ENCODE measurements at regions not wholly inside any gene's neighbourhood (a gene's known extent, or its start where the extent isn't known, plus 50 kb on each side); places are given as distances from the start of the nearest gene placed in this dataset.

GRCh38 chr2:129224022-129224421 is 755.4 kb upstream of the RAB6C start:
- TF ChIP-seq CTCF (conservative IDR thresholded peaks at IDR 0.05; ENCODE audit: low read length), result no peak
- no peak overlapping the region for H3K4me3 ChIP-seq (ENCODE audit: low read length)
- DNase-seq (ENCODE audit: low read depth), result no peak

- TF ChIP-seq CTCF (conservative IDR thresholded peaks at IDR 0.05; ENCODE audit: low read length), result no peak
- H3K4me3 ChIP-seq (ENCODE audit: low read length), result no peak overlapping the region
- no peak for DNase-seq (ENCODE audit: low read depth)
These were observed 755.0 kb upstream of the RAB6C start for GRCh38 chr2:129224486-129224885.

GRCh38 chr2:129229196-129229595 is 750.3 kb upstream of the RAB6C start:
- no peak for DNase-seq (ENCODE audit: low read depth)
- no peak overlapping the region for H3K4me3 ChIP-seq (ENCODE audit: low read length)
- no peak for TF ChIP-seq CTCF (conservative IDR thresholded peaks at IDR 0.05; ENCODE audit: low read length)

GRCh38 chr2:129229830-129230441 is 749.5 kb upstream of the RAB6C start:
- TF ChIP-seq CTCF (conservative IDR thresholded peaks at IDR 0.05; ENCODE audit: low read length), result no peak
- no peak overlapping the region for H3K4me3 ChIP-seq (ENCODE audit: low read length)
- no peak for DNase-seq (ENCODE audit: low read depth)

- DNase-seq (ENCODE audit: low read depth), result no peak
- no peak for TF ChIP-seq CTCF (conservative IDR thresholded peaks at IDR 0.05; ENCODE audit: low read length)
- no peak overlapping the region for H3K4me3 ChIP-seq (ENCODE audit: low read length)
These were observed 747.5 kb upstream of the RAB6C start for GRCh38 chr2:129231924-129232323.

- no peak for TF ChIP-seq CTCF (conservative IDR thresholded peaks at IDR 0.05; ENCODE audit: low read length)
These were observed 746.3 kb upstream of the RAB6C start for GRCh38 chr2:129233166-129233565.

GRCh38 chr2:129233751-129234406 is 745.6 kb upstream of the RAB6C start:
- DNase-seq (ENCODE audit: low read depth), result peak; percentile 30
- TF ChIP-seq CTCF (conservative IDR thresholded peaks at IDR 0.05; ENCODE audit: low read length), result peak; percentile 18; the same call in 1 of the 2 replicates
- H3K4me3 ChIP-seq (ENCODE audit: low read length), result no peak overlapping the region

More at GRCh38 chr2:129233166-129233565, 746.3 kb upstream of the RAB6C start:
- no peak overlapping the region for H3K4me3 ChIP-seq (ENCODE audit: low read length)
- no peak for DNase-seq (ENCODE audit: low read depth)

Data from AG10803 (cell line).